H1 (cell line): ENCODE measurements at regions not wholly inside any gene's neighbourhood (a gene's known extent, or its start where the extent isn't known, plus 50 kb on each side); places are given as distances from the start of the nearest gene placed in this dataset.
A peak's percentile ranks its signal among the peaks of the same experiment; 100 is the strongest.

Source experiments
- CTCF ChIA-PET: fragments of 300-600 bp; sonication (Branson Sonifier 250); formaldehyde crosslinking; loops from one replicate; lab custom pipeline; 2021; ENCODE audit not compliant: partially characterized antibody; lab: Charles Lee
- POLR2A ChIA-PET: fragments of 300-600 bp; sonication (Branson Sonifier 250); formaldehyde crosslinking; loops from one replicate; lab custom pipeline; 2021; ENCODE audit warnings: inconsistent platforms; ENCODE audit not compliant: partially characterized antibody; lab: Charles Lee
- DNase-seq, 2 experiments: peaks; one replicate each; pipeline versions ENCODE4 v3.0.0 to v3.0.0-alpha.2; 2010 to 2022; ENCODE audit warnings: low spot score in 2 of 2, low read depth in 1 of 2, mixed read lengths in 1 of 2
- FAIRE-seq: peaks from 2 replicates; lab custom pipeline; 2011; peaks lifted over from hg19 to GRCh38; lab: Jason Lieb, UNC
- H2AFZ ChIP-seq: 2 replicates; pipeline ENCODE4 v1.8.1; 2012; ENCODE audit warnings: low read length, inconsistent platforms
- H2AK5ac ChIP-seq: 2 replicates; pipeline ENCODE4 v1.6.1; 2013; ENCODE audit warnings: low read depth, low read length
- H2BK120ac ChIP-seq: replicated peaks from 2 replicates; pipeline ENCODE3; 2013; ENCODE audit warnings: low read depth, low read length, inconsistent platforms
- H2BK12ac ChIP-seq: 2 replicates; pipeline ENCODE4 v1.6.1; 2013; ENCODE audit warnings: low read depth, low read length
- H2BK15ac ChIP-seq: 2 replicates; pipeline ENCODE4 v1.6.1; 2013; ENCODE audit warnings: low read length
- H2BK20ac ChIP-seq: 2 replicates; pipeline ENCODE4 v1.6.1; 2013; ENCODE audit warnings: low read length
- H2BK5ac ChIP-seq: 2 replicates; pipeline ENCODE4 v1.6.1; 2013; ENCODE audit warnings: low read depth, low read length
- H3K14ac ChIP-seq: 2 replicates; pipeline ENCODE4 v1.6.1; 2013; ENCODE audit warnings: inconsistent platforms; ENCODE audit not compliant: insufficient read length
- H3K18ac ChIP-seq: 2 replicates; pipeline ENCODE4 v1.6.1; 2013; ENCODE audit warnings: low read length; ENCODE audit errors: extremely low read depth
- H3K23ac ChIP-seq: 2 replicates; pipeline ENCODE4 v1.6.1; 2013; ENCODE audit warnings: inconsistent platforms; ENCODE audit not compliant: insufficient read length
- H3K23me2 ChIP-seq: 2 replicates; pipeline ENCODE4 v1.6.1; 2013; ENCODE audit warnings: low read depth, low read length
- H3K27ac ChIP-seq: 2 replicates; pipeline ENCODE4 v1.6.1; 2011; ENCODE audit warnings: low read depth, low read length, inconsistent platforms
- H3K27me3 ChIP-seq, 4 experiments: replicated peaks in 1 of 4; 1 replicate in 1 of 4; 2 replicates in 3 of 4; pipeline versions ENCODE4 v1.6.1 to v1.8.1; 2011 to 2013; ENCODE audit warnings: low read length in 3 of 4, mild to moderate bottlenecking in 3 of 4, inconsistent platforms in 2 of 4, mixed read lengths in 2 of 4, moderate library complexity in 1 of 4; ENCODE audit not compliant: control insufficient read depth in 3 of 4, insufficient read depth in 3 of 4; ENCODE audit errors: extremely low read depth in 1 of 4
- H3K36me3 ChIP-seq, 4 experiments: 2 replicates each; pipeline versions ENCODE4 v1.6.1 to v1.8.1; 2011 to 2013; ENCODE audit warnings: mild to moderate bottlenecking in 4 of 4, low read length in 3 of 4, moderate library complexity in 2 of 4, control low read depth in 1 of 4, inconsistent platforms in 1 of 4; ENCODE audit not compliant: insufficient read depth in 4 of 4, control insufficient read depth in 2 of 4
- H3K4ac ChIP-seq: replicated peaks from 2 replicates; pipeline ENCODE3; 2013; ENCODE audit warnings: low read length, low read depth, mixed read lengths, inconsistent platforms; ENCODE audit not compliant: insufficient read length
- H3K4me1 ChIP-seq, 4 experiments: replicated peaks in 1 of 4; 1 replicate in 1 of 4; 2 replicates in 3 of 4; pipeline versions ENCODE4 v1.6.1 to v1.8.1; 2011 to 2013; ENCODE audit warnings: low read length in 3 of 4, inconsistent platforms in 2 of 4, mixed read lengths in 1 of 4; ENCODE audit not compliant: insufficient read depth in 4 of 4, control insufficient read depth in 3 of 4
- H3K4me2 ChIP-seq, 2 experiments: 2 replicates each; pipeline versions ENCODE4 v1.6.1 to v1.8.1; 2011 to 2013; ENCODE audit warnings: low read depth in 2 of 2, low read length in 2 of 2, control low read depth in 1 of 2, inconsistent platforms in 1 of 2, mild to moderate bottlenecking in 1 of 2; ENCODE audit not compliant: insufficient read depth in 1 of 2
- H3K4me3 ChIP-seq, 4 experiments: fragments of 200-600, 300-600 bp in 1 of 4; sonication (generic), shearing (Covaris generic), sonication (Bioruptor Twin) in 1 of 4; 2 replicates each; pipeline versions ENCODE4 v1.5.1 to v1.8.1; 2011 to 2016; ENCODE audit warnings: low read length in 4 of 4, low read depth in 3 of 4, control low read depth in 2 of 4, inconsistent platforms in 2 of 4, mild to moderate bottlenecking in 2 of 4, mixed read lengths in 1 of 4, moderate library complexity in 1 of 4; ENCODE audit not compliant: insufficient read depth in 2 of 4; ENCODE audit errors: extremely low read depth in 1 of 4
- H3K56ac ChIP-seq: replicated peaks from 2 replicates; pipeline ENCODE3; 2013; ENCODE audit warnings: low read depth, mild to moderate bottlenecking, mixed read lengths, low read length, inconsistent platforms; ENCODE audit not compliant: insufficient read length
- H3K79me1 ChIP-seq: 2 replicates; pipeline ENCODE4 v1.6.1; 2013; ENCODE audit warnings: low read depth, low read length, control low read depth
- H3K79me2 ChIP-seq, 2 experiments: 2 replicates each; pipeline versions ENCODE4 v1.6.1 to v1.8.1; 2012 to 2013; ENCODE audit warnings: low read length in 2 of 2, mild to moderate bottlenecking in 2 of 2, inconsistent platforms in 1 of 2; ENCODE audit not compliant: insufficient read depth in 2 of 2, control insufficient read depth in 1 of 2
- H3K9ac ChIP-seq, 4 experiments: replicated peaks in 1 of 4; 1 replicate in 1 of 4; 2 replicates in 3 of 4; pipeline versions ENCODE4 v1.6.1 to v1.8.1; 2011 to 2013; ENCODE audit warnings: low read depth in 3 of 4, low read length in 3 of 4, control low read depth in 2 of 4, mild to moderate bottlenecking in 2 of 4, moderate library complexity in 2 of 4, inconsistent platforms in 1 of 4; ENCODE audit errors: extremely low read depth in 1 of 4
- H3K9me3 ChIP-seq, 2 experiments: 2 replicates each; pipeline versions ENCODE4 v1.6.1 to v1.8.1; 2012 to 2013; ENCODE audit warnings: mild to moderate bottlenecking in 2 of 2, moderate library complexity in 2 of 2, control low read depth in 1 of 2, inconsistent platforms in 1 of 2, low read depth in 1 of 2, low read length in 1 of 2, mixed read lengths in 1 of 2; ENCODE audit not compliant: insufficient read depth in 2 of 2
- H4K20me1 ChIP-seq, 2 experiments: replicated peaks in 1 of 2; 2 replicates each; pipeline versions ENCODE3 to v1.8.1; 2011 to 2013; ENCODE audit warnings: inconsistent platforms in 2 of 2, low read length in 2 of 2, mild to moderate bottlenecking in 1 of 2; ENCODE audit not compliant: insufficient read depth in 2 of 2, control insufficient read depth in 1 of 2
- H4K5ac ChIP-seq: 2 replicates; pipeline ENCODE4 v1.6.1; 2013; ENCODE audit warnings: low read length, low read depth, mixed read lengths, inconsistent platforms; ENCODE audit not compliant: insufficient read length
- H4K8ac ChIP-seq: 2 replicates; pipeline ENCODE4 v1.8.0; 2013; ENCODE audit warnings: mild to moderate bottlenecking, moderate library complexity, low read length, inconsistent platforms; ENCODE audit not compliant: insufficient read depth; ENCODE audit errors: extremely low read depth
- H4K91ac ChIP-seq: replicated peaks from 2 replicates; pipeline ENCODE3; 2013; ENCODE audit warnings: low read length, mixed read lengths, inconsistent platforms; ENCODE audit not compliant: insufficient read length
- GTF2F1 ChIP-seq: IDR thresholded peaks from 2 replicates; pipeline ENCODE4 v1.6.1; 2012; ENCODE audit warnings: low read depth, low read length, improper control_type of control experiment, borderline replicate concordance
- HDAC6 ChIP-seq: IDR thresholded peaks from one replicate; pipeline ENCODE4 v1.7.1; 2012; ENCODE audit warnings: low read depth, mild to moderate bottlenecking, inconsistent platforms, low read length, moderate library complexity
- NRF1 ChIP-seq: IDR thresholded peaks from 2 replicates; pipeline ENCODE4 v1.6.1; 2011; ENCODE audit warnings: mild to moderate bottlenecking, low read depth, low read length, improper control_type of control experiment
- PHF8 ChIP-seq: fragments of 200-600 bp; sonication (generic); conservative IDR thresholded peaks from 2 replicates; pipeline ENCODE4 v1.7.1; 2012; ENCODE audit warnings: low read depth, mild to moderate bottlenecking, inconsistent platforms, low read length, moderate library complexity
- POU5F1 ChIP-seq: IDR thresholded peaks from 2 replicates; pipeline ENCODE4 v1.6.1; 2011; ENCODE audit warnings: low read depth, mild to moderate bottlenecking, low read length, moderate library complexity
- SIN3A ChIP-seq, 2 experiments: IDR thresholded peaks in 1 of 2; conservative IDR thresholded peaks in 1 of 2; 2 replicates each; pipeline ENCODE4 v1.6.1; 2011 to 2012; ENCODE audit warnings: low read length in 2 of 2, improper control_type of control experiment in 1 of 2, low read depth in 1 of 2, mild to moderate bottlenecking in 1 of 2
- WGBS, 2 experiments: shearing (Covaris generic) in 1 of 2; methylation state at CpG; one replicate each; pipeline versions ENCODE4 v1.1.6 to v1.1.7; 2013 to 2015; ENCODE audit warnings: low lambda C conversion rate in 2 of 2, mixed read lengths in 2 of 2, inconsistent platforms in 1 of 2, low coverage in 1 of 2, missing lambda C conversion rate in 1 of 2; ENCODE audit not compliant: insufficient replicate concordance in 2 of 2, insufficient coverage in 1 of 2, insufficient read length in 1 of 2; ENCODE audit errors: extremely low coverage in 1 of 2, missing lambda C conversion rate in 1 of 2; 5-methylcytosine and 5-hydroxymethylcytosine counted together

GRCh38 chr2:239818531-239819011 lies 206.6 kb downstream of the NDUFA10 start:
- H3K4ac ChIP-seq, result no peak overlapping the region

More at GRCh38 chr2:239818531-239819011, 206.6 kb downstream of the NDUFA10 start:
- Histone ChIP-seq H3K9me3 (no peaks in the 10 kb centered on the region), H2AK5ac (no peak overlapping the region), H4K5ac (no peak overlapping the region), H4K8ac (no peak overlapping the region), H3K4me1 (no peaks in the 10 kb centered on the region; a peak in 2 of 7 replicates), H3K9ac (no peak overlapping the region), H3K4me2 (no peak overlapping the region), H4K91ac (no peak overlapping the region), H2BK12ac (no peak overlapping the region), H3K23ac (no peak overlapping the region), H2BK120ac (no peak overlapping the region), H3K79me2 (no peaks in the 10 kb centered on the region), H2BK15ac (no peak overlapping the region), H3K56ac (no peak overlapping the region), H3K23me2 (no peaks in the 10 kb centered on the region), H2AFZ (no peak overlapping the region), H3K18ac (no peak overlapping the region), H2BK20ac (no peak overlapping the region), H3K14ac (no peak overlapping the region), H3K27ac (no peak overlapping the region), H4K20me1 (no peaks in the 10 kb centered on the region), H3K79me1 (no peaks in the 10 kb centered on the region), H3K27me3 (no peaks in the 10 kb centered on the region), H3K36me3 (no peaks in the 10 kb centered on the region), H2BK5ac (no peak overlapping the region), H3K4me3 (no peak overlapping the region)
- no peak for FAIRE-seq
- POLR2A ChIA-PET, result no interaction called here
- WGBS, 2 experiments, result 97% methylated on average over 9 of the region's 9 CpGs; no CpG with 5 or more reads in 1 of the 2 experiments
- TF ChIP-seq POU5F1, result no peak
- TF ChIP-seq PHF8, result no peak
- TF ChIP-seq GTF2F1, result no peak
- no peak for TF ChIP-seq NRF1
- no peak for TF ChIP-seq SIN3A (conservative IDR thresholded peaks at IDR 0.05 in 1 of 2, IDR thresholded peaks at IDR 0.05 in 1 of 2; ENCODE audit: low read depth in 1 of 2, low read length in 2 of 2)
- no peak for TF ChIP-seq HDAC6
- peak in 1 of 2 experiments; percentile 27 for DNase-seq
- CTCF ChIA-PET, result no interaction called here
